Activated CD8-positive, alpha-beta memory T cell treated with anti-CD3 and anti-CD28 coated beads, Interleukin-2, amount 10 ng/mL, durations not matched to agents 7 days and 5 days (primary cell): ENCODE measurements at regions not wholly inside any gene's neighbourhood (a gene's known extent, or its start where the extent isn't known, plus 50 kb on each side); places are given as distances from the start of the nearest gene placed in this dataset.

Source experiments
- ATAC-seq: fragments of 150-1000 bp; cut with Tn5 transposase; one replicate; pipeline ENCODE4 v1.10.0; 2021; ENCODE audit warnings: moderate library complexity
- CTCF ChIA-PET: fragments of 350-600 bp; sonication (Branson Sonifier 250); formaldehyde crosslinking; loops from one replicate; lab custom pipeline; 2021; ENCODE audit warnings: antibody characterized with exemption; lab: Charles Lee
- DNase-seq: peaks from one replicate; pipeline ENCODE4 v3.0.0-alpha.2; 2020
- H3K27ac Mint-ChIP-seq: one replicate; pipeline ENCODE4 v1.8.0; 2021; ENCODE audit warnings: mild to moderate bottlenecking, mixed read lengths
- H3K27me3 Mint-ChIP-seq: one replicate; pipeline ENCODE4 v1.8.0; 2021; ENCODE audit warnings: mixed read lengths
- H3K36me3 Mint-ChIP-seq: one replicate; pipeline ENCODE4 v1.8.0; 2021; ENCODE audit warnings: mild to moderate bottlenecking, mixed read lengths
- H3K4me1 Mint-ChIP-seq: one replicate; pipeline ENCODE4 v1.8.0; 2021; ENCODE audit warnings: mixed read lengths
- H3K4me3 Mint-ChIP-seq: one replicate; pipeline ENCODE4 v1.8.0; 2021; ENCODE audit warnings: mild to moderate bottlenecking, moderate library complexity, mixed read lengths
- H3K9me3 Mint-ChIP-seq: one replicate; pipeline ENCODE4 v1.8.0; 2022; ENCODE audit warnings: low read depth, mixed read lengths

- peaks cover 8% of the 10 kb centered on the region for H3K4me1 Mint-ChIP-seq
These were observed 546.5 kb upstream of the CAMK1G start for GRCh38 chr1:209037064-209037463.

GRCh38 chr1:209038316-209038715 lies 545.2 kb upstream of the CAMK1G start:
- Mint-ChIP-seq H3K36me3 (no peaks in the 10 kb centered on the region), H3K27me3 (peaks cover 3% of the 10 kb centered on the region), H3K27ac (no peak overlapping the region), H3K4me3 (no peak overlapping the region), H3K4me1 (peaks cover 8% of the 10 kb centered on the region), H3K9me3 (no peaks in the 10 kb centered on the region)
- DNase-seq (no peak), ATAC-seq (no peak)
- CTCF ChIA-PET: no interaction called here

More at GRCh38 chr1:209037064-209037463, 546.5 kb upstream of the CAMK1G start:
- H3K4me3 Mint-ChIP-seq: no peak overlapping the region
- H3K27me3 Mint-ChIP-seq: peaks cover 3% of the 10 kb centered on the region
- H3K27ac Mint-ChIP-seq: no peak overlapping the region
- CTCF ChIA-PET: interaction anchor here (0.6 kb wide), 1 partner anchor 16 kb away, joined by 3 read pairs; no protein-coding TSS in a partner anchor
- no peaks in the 10 kb centered on the region for H3K9me3 Mint-ChIP-seq
- no peak for ATAC-seq
- H3K36me3 Mint-ChIP-seq: no peaks in the 10 kb centered on the region
- DNase-seq: no peak

GRCh38 chr1:209038735-209039134 lies 544.8 kb upstream of the CAMK1G start:
- Mint-ChIP-seq H3K9me3 (no peaks in the 10 kb centered on the region), H3K4me1 (peaks cover 8% of the 10 kb centered on the region), H3K4me3 (no peak overlapping the region), H3K27ac (no peak overlapping the region), H3K36me3 (no peaks in the 10 kb centered on the region), H3K27me3 (peaks cover 3% of the 10 kb centered on the region)
- ATAC-seq (no peak), DNase-seq (no peak)
- CTCF ChIA-PET: no interaction called here

GRCh38 chr1:209040351-209040750 lies 543.2 kb upstream of the CAMK1G start:
- Mint-ChIP-seq H3K9me3 (no peaks in the 10 kb centered on the region), H3K27me3 (peaks cover 3% of the 10 kb centered on the region), H3K4me3 (no peak overlapping the region), H3K36me3 (no peaks in the 10 kb centered on the region), H3K27ac (no peak overlapping the region), H3K4me1 (peaks cover 8% of the 10 kb centered on the region)
- CTCF ChIA-PET: no interaction called here
- ATAC-seq (no peak), DNase-seq (no peak)

- no peaks in the 10 kb centered on the region for H3K27me3 Mint-ChIP-seq
- H3K9me3 Mint-ChIP-seq: no peaks in the 10 kb centered on the region
- CTCF ChIA-PET: no interaction called here
- DNase-seq: no peak
- no peaks in the 10 kb centered on the region for H3K36me3 Mint-ChIP-seq
- peaks cover 8% of the 10 kb centered on the region for H3K4me1 Mint-ChIP-seq
- ATAC-seq: no peak
- H3K4me3 Mint-ChIP-seq: no peak overlapping the region
- H3K27ac Mint-ChIP-seq: no peak overlapping the region
These were observed 541.6 kb upstream of the CAMK1G start for GRCh38 chr1:209041927-209042326.

- H3K27ac Mint-ChIP-seq: no peak overlapping the region
- no peak overlapping the region for H3K4me3 Mint-ChIP-seq
- H3K27me3 Mint-ChIP-seq: no peaks in the 10 kb centered on the region
- H3K4me1 Mint-ChIP-seq: peaks cover 8% of the 10 kb centered on the region
- no peaks in the 10 kb centered on the region for H3K36me3 Mint-ChIP-seq
- H3K9me3 Mint-ChIP-seq: no peaks in the 10 kb centered on the region
- DNase-seq: no peak
- CTCF ChIA-PET: no interaction called here
- no peak for ATAC-seq
These were observed 541.1 kb upstream of the CAMK1G start for GRCh38 chr1:209042413-209042812.

- ATAC-seq (no peak), DNase-seq (no peak)
- Mint-ChIP-seq H3K4me1 (no peaks in the 10 kb centered on the region), H3K27ac (no peak overlapping the region), H3K9me3 (no peaks in the 10 kb centered on the region), H3K27me3 (no peaks in the 10 kb centered on the region), H3K4me3 (no peak overlapping the region), H3K36me3 (no peaks in the 10 kb centered on the region)
- CTCF ChIA-PET: interaction anchor here (0.7 kb wide), 1 partner anchor 378 kb away, joined by 3 read pairs; no protein-coding TSS in a partner anchor
These were observed 538.0 kb upstream of the CAMK1G start for GRCh38 chr1:209045331-209046057.

- no peaks in the 10 kb centered on the region for H3K9me3 Mint-ChIP-seq
- H3K36me3 Mint-ChIP-seq: no peaks in the 10 kb centered on the region
- H3K4me1 Mint-ChIP-seq: no peaks in the 10 kb centered on the region
- ATAC-seq (no peak), DNase-seq (no peak)
- no peak overlapping the region for H3K4me3 Mint-ChIP-seq
- no peak overlapping the region for H3K27ac Mint-ChIP-seq
- H3K27me3 Mint-ChIP-seq: no peaks in the 10 kb centered on the region
- CTCF ChIA-PET: interaction anchor here (0.7 kb wide), 1 partner anchor 378 kb away, joined by 3 read pairs; no protein-coding TSS in a partner anchor
These were observed 537.5 kb upstream of the CAMK1G start for GRCh38 chr1:209046058-209046417.

GRCh38 chr1:209046935-209047334 lies 536.6 kb upstream of the CAMK1G start:
- DNase-seq (no peak), ATAC-seq (no peak)
- CTCF ChIA-PET: no interaction called here
- no peaks in the 10 kb centered on the region for H3K27me3 Mint-ChIP-seq
- H3K9me3 Mint-ChIP-seq: no peaks in the 10 kb centered on the region
- no peak overlapping the region for H3K27ac Mint-ChIP-seq
- no peaks in the 10 kb centered on the region for H3K4me1 Mint-ChIP-seq
- no peaks in the 10 kb centered on the region for H3K36me3 Mint-ChIP-seq
- no peak overlapping the region for H3K4me3 Mint-ChIP-seq

- Mint-ChIP-seq H3K27me3 (no peaks in the 10 kb centered on the region), H3K27ac (no peak overlapping the region), H3K4me3 (no peak overlapping the region), H3K36me3 (no peaks in the 10 kb centered on the region), H3K9me3 (no peaks in the 10 kb centered on the region), H3K4me1 (no peaks in the 10 kb centered on the region)
- CTCF ChIA-PET: no interaction called here
- ATAC-seq (no peak), DNase-seq (no peak)
These were observed 534.4 kb upstream of the CAMK1G start for GRCh38 chr1:209048941-209049669.

GRCh38 chr1:209051570-209051969 lies 531.9 kb upstream of the CAMK1G start:
- H3K27me3 Mint-ChIP-seq: no peaks in the 10 kb centered on the region
- no peak overlapping the region for H3K4me3 Mint-ChIP-seq
- DNase-seq: no peak
- no peak for ATAC-seq
- CTCF ChIA-PET: no interaction called here
- H3K36me3 Mint-ChIP-seq: no peaks in the 10 kb centered on the region
- no peaks in the 10 kb centered on the region for H3K9me3 Mint-ChIP-seq
- no peak overlapping the region for H3K27ac Mint-ChIP-seq
- H3K4me1 Mint-ChIP-seq: no peaks in the 10 kb centered on the region

GRCh38 chr1:209053587-209053986 lies 529.9 kb upstream of the CAMK1G start:
- Mint-ChIP-seq H3K27ac (no peak overlapping the region), H3K27me3 (no peaks in the 10 kb centered on the region), H3K4me3 (no peak overlapping the region), H3K4me1 (no peaks in the 10 kb centered on the region), H3K36me3 (no peaks in the 10 kb centered on the region), H3K9me3 (no peaks in the 10 kb centered on the region)
- CTCF ChIA-PET: no interaction called here
- no peak for DNase-seq
- no peak for ATAC-seq

- H3K4me1 Mint-ChIP-seq: no peaks in the 10 kb centered on the region
- CTCF ChIA-PET: no interaction called here
- no peaks in the 10 kb centered on the region for H3K9me3 Mint-ChIP-seq
These were observed 526.4 kb upstream of the CAMK1G start for GRCh38 chr1:209057083-209057482.

GRCh38 chr1:209057901-209058300 lies 525.6 kb upstream of the CAMK1G start:
- Mint-ChIP-seq H3K27me3 (no peaks in the 10 kb centered on the region), H3K9me3 (no peaks in the 10 kb centered on the region), H3K27ac (no peak overlapping the region), H3K4me3 (no peak overlapping the region), H3K36me3 (no peaks in the 10 kb centered on the region), H3K4me1 (no peaks in the 10 kb centered on the region)
- no peak for DNase-seq
- CTCF ChIA-PET: no interaction called here
- no peak for ATAC-seq

More at GRCh38 chr1:209057083-209057482, 526.4 kb upstream of the CAMK1G start:
- Mint-ChIP-seq H3K4me3 (no peak overlapping the region), H3K27me3 (no peaks in the 10 kb centered on the region), H3K27ac (no peak overlapping the region), H3K36me3 (no peaks in the 10 kb centered on the region)
- no peak for DNase-seq
- ATAC-seq: no peak
